ENCODE measurements at regions not wholly inside any gene's neighbourhood (a gene's known extent, or its start where the extent isn't known, plus 50 kb on each side); places are given as distances from the start of the nearest gene placed in this dataset.

DNA sequence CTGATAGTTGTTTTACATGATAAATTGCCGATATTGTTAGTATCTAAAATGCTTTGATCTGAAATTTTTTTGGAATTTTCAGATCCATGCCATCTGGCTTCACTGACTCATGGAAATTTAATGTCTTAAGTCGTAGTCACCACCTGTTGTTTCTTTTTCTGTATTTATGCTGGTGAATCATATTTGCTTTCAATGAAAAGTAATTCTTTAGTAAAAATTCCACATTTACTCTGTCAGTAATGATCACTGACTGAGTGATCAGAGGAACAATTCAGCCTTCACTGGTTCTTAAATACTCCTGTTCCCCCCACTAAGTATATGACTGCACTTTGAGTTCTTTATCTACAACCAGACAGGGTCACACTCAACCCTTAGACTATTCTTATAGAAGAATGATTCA, 185.6 kb upstream of the NRIP1 start:
- H3K9me3 ChIP-seq (replicated peaks; ENCODE audit: control insufficient read depth, insufficient read depth, low read length), result no peaks in the 10 kb centered on the region
- FAIRE-seq, result no peak
- in situ Hi-C loops (cut with MboI), result no loop called here

More for the DNA sequence above, 185.6 kb upstream of the NRIP1 start:
- DNase-seq (ENCODE audit: low read depth, low spot score) (no peak), ATAC-seq (no peak)
- intact Hi-C loops (cut with micrococcal nuclease; ENCODE audit: unreplicated experiment), result no loop called here
- H2AFZ ChIP-seq (ENCODE audit: control insufficient read depth, low read depth, low read length), result no peak overlapping the region
- no peaks in the 10 kb centered on the region for H3K4me1 ChIP-seq (ENCODE audit: control insufficient read depth, insufficient read depth, low read length)
- ChIA-PET CTCF (no interaction called here), POLR2A (no interaction called here), RAD21 (ENCODE audit: unreplicated experiment) (no interaction called here), SMC1A (ENCODE audit: uncharacterized antibody, unreplicated experiment) (no interaction called here)
- H3K79me2 ChIP-seq (ENCODE audit: control insufficient read depth, insufficient read depth, low read length), result no peaks in the 10 kb centered on the region
- BruUV-seq (replicated peaks), result no TSS peak
- H3K27ac ChIP-seq (ENCODE audit: control insufficient read depth, insufficient read depth), result no peak overlapping the region
- H3K4me2 ChIP-seq (ENCODE audit: control insufficient read depth, insufficient read depth), result no peak overlapping the region
- no peak overlapping the region for H3K4me3 ChIP-seq
- H3K27me3 ChIP-seq (replicated peaks in 1 of 2; ENCODE audit: control insufficient read depth in 2 of 2, insufficient read depth in 2 of 2, low read length in 1 of 2), result no peaks in the 10 kb centered on the region; a peak in 1 of 4 replicates
- TF ChIP-seq, protein P1, sequence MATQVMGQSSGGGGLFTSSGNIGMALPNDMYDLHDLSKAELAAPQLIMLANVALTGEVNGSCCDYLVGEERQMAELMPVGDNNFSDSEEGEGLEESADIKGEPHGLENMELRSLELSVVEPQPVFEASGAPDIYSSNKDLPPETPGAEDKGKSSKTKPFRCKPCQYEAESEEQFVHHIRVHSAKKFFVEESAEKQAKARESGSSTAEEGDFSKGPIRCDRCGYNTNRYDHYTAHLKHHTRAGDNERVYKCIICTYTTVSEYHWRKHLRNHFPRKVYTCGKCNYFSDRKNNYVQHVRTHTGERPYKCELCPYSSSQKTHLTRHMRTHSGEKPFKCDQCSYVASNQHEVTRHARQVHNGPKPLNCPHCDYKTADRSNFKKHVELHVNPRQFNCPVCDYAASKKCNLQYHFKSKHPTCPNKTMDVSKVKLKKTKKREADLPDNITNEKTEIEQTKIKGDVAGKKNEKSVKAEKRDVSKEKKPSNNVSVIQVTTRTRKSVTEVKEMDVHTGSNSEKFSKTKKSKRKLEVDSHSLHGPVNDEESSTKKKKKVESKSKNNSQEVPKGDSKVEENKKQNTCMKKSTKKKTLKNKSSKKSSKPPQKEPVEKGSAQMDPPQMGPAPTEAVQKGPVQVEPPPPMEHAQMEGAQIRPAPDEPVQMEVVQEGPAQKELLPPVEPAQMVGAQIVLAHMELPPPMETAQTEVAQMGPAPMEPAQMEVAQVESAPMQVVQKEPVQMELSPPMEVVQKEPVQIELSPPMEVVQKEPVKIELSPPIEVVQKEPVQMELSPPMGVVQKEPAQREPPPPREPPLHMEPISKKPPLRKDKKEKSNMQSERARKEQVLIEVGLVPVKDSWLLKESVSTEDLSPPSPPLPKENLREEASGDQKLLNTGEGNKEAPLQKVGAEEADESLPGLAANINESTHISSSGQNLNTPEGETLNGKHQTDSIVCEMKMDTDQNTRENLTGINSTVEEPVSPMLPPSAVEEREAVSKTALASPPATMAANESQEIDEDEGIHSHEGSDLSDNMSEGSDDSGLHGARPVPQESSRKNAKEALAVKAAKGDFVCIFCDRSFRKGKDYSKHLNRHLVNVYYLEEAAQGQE (IDR thresholded peaks at IDR 0.05; ENCODE audit: low read depth, low read length), result no peak
- no peak for TF ChIP-seq PML (IDR thresholded peaks at IDR 0.05; ENCODE audit: low read length)
- TF ChIP-seq MTA2 (IDR thresholded peaks at IDR 0.05; ENCODE audit: low read depth), result no peak
- TF ChIP-seq CREB1 (IDR thresholded peaks at IDR 0.05; ENCODE audit: low read depth), result no peak
- TF ChIP-seq, protein P2, sequence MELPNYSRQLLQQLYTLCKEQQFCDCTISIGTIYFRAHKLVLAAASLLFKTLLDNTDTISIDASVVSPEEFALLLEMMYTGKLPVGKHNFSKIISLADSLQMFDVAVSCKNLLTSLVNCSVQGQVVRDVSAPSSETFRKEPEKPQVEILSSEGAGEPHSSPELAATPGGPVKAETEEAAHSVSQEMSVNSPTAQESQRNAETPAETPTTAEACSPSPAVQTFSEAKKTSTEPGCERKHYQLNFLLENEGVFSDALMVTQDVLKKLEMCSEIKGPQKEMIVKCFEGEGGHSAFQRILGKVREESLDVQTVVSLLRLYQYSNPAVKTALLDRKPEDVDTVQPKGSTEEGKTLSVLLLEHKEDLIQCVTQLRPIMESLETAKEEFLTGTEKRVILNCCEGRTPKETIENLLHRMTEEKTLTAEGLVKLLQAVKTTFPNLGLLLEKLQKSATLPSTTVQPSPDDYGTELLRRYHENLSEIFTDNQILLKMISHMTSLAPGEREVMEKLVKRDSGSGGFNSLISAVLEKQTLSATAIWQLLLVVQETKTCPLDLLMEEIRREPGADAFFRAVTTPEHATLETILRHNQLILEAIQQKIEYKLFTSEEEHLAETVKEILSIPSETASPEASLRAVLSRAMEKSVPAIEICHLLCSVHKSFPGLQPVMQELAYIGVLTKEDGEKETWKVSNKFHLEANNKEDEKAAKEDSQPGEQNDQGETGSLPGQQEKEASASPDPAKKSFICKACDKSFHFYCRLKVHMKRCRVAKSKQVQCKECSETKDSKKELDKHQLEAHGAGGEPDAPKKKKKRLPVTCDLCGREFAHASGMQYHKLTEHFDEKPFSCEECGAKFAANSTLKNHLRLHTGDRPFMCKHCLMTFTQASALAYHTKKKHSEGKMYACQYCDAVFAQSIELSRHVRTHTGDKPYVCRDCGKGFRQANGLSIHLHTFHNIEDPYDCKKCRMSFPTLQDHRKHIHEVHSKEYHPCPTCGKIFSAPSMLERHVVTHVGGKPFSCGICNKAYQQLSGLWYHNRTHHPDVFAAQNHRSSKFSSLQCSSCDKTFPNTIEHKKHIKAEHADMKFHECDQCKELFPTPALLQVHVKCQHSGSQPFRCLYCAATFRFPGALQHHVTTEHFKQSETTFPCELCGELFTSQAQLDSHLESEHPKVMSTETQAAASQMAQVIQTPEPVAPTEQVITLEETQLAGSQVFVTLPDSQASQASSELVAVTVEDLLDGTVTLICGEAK (IDR thresholded peaks at IDR 0.05; ENCODE audit: borderline replicate concordance), result no peak
- no peak for TF ChIP-seq ZZZ3 (IDR thresholded peaks at IDR 0.05; ENCODE audit: control insufficient read depth, insufficient read length, low read depth)
- TF ChIP-seq ZBTB11 (CRISPR knock-in tag; IDR thresholded peaks at IDR 0.05), result no peak
- no peak for TF ChIP-seq SMAD5 (IDR thresholded peaks at IDR 0.05; ENCODE audit: low read depth)
- no peak for TF ChIP-seq STAT3 (IDR thresholded peaks at IDR 0.05; ENCODE audit: low read depth, low read length)
- no peak for TF ChIP-seq STAT1 (conservative IDR thresholded peaks at IDR 0.05)
- TF ChIP-seq NR2C1 (IDR thresholded peaks at IDR 0.05), result no peak
- no peak for TF ChIP-seq BRCA1 (IDR thresholded peaks at IDR 0.05; ENCODE audit: low read depth, low read length)
- no peaks in the 10 kb centered on the region for H3K36me3 ChIP-seq (ENCODE audit: control insufficient read depth in 2 of 2, insufficient read depth in 2 of 2, low read length in 1 of 2)
- no peak overlapping the region for H3K9ac ChIP-seq (ENCODE audit: control insufficient read depth, insufficient read depth, low read length)
- 2% methylated on average over 2 of the region's 2 CpGs for WGBS (ENCODE audit: insufficient coverage, insufficient replicate concordance, low lambda C conversion rate, missing lambda C conversion rate)
- no peaks in the 10 kb centered on the region for H4K20me1 ChIP-seq (ENCODE audit: control insufficient read depth, insufficient read depth)
